H1 (cell line): ENCODE measurements at regions not wholly inside any gene's neighbourhood (a gene's known extent, or its start where the extent isn't known, plus 50 kb on each side); places are given as distances from the start of the nearest gene placed in this dataset.

Source experiments
- CTCF ChIA-PET: fragments of 300-600 bp; sonication (Branson Sonifier 250); formaldehyde crosslinking; loops from one replicate; lab custom pipeline; 2021; ENCODE audit not compliant: partially characterized antibody; lab: Charles Lee
- POLR2A ChIA-PET: fragments of 300-600 bp; sonication (Branson Sonifier 250); formaldehyde crosslinking; loops from one replicate; lab custom pipeline; 2021; ENCODE audit warnings: inconsistent platforms; ENCODE audit not compliant: partially characterized antibody; lab: Charles Lee
- DNase-seq, 2 experiments: peaks; one replicate each; pipeline versions ENCODE4 v3.0.0 to v3.0.0-alpha.2; 2010 to 2022; ENCODE audit warnings: low spot score in 2 of 2, low read depth in 1 of 2, mixed read lengths in 1 of 2
- FAIRE-seq: peaks from 2 replicates; lab custom pipeline; 2011; peaks lifted over from hg19 to GRCh38; lab: Jason Lieb, UNC
- H2AFZ ChIP-seq: 2 replicates; pipeline ENCODE4 v1.8.1; 2012; ENCODE audit warnings: low read length, inconsistent platforms
- H2AK5ac ChIP-seq: 2 replicates; pipeline ENCODE4 v1.6.1; 2013; ENCODE audit warnings: low read depth, low read length
- H2BK120ac ChIP-seq: replicated peaks from 2 replicates; pipeline ENCODE3; 2013; ENCODE audit warnings: low read depth, low read length, inconsistent platforms
- H2BK12ac ChIP-seq: 2 replicates; pipeline ENCODE4 v1.6.1; 2013; ENCODE audit warnings: low read depth, low read length
- H2BK15ac ChIP-seq: 2 replicates; pipeline ENCODE4 v1.6.1; 2013; ENCODE audit warnings: low read length
- H2BK20ac ChIP-seq: 2 replicates; pipeline ENCODE4 v1.6.1; 2013; ENCODE audit warnings: low read length
- H2BK5ac ChIP-seq: 2 replicates; pipeline ENCODE4 v1.6.1; 2013; ENCODE audit warnings: low read depth, low read length
- H3K14ac ChIP-seq: 2 replicates; pipeline ENCODE4 v1.6.1; 2013; ENCODE audit warnings: inconsistent platforms; ENCODE audit not compliant: insufficient read length
- H3K18ac ChIP-seq: 2 replicates; pipeline ENCODE4 v1.6.1; 2013; ENCODE audit warnings: low read length; ENCODE audit errors: extremely low read depth
- H3K23ac ChIP-seq: 2 replicates; pipeline ENCODE4 v1.6.1; 2013; ENCODE audit warnings: inconsistent platforms; ENCODE audit not compliant: insufficient read length
- H3K23me2 ChIP-seq: 2 replicates; pipeline ENCODE4 v1.6.1; 2013; ENCODE audit warnings: low read depth, low read length
- H3K27ac ChIP-seq: 2 replicates; pipeline ENCODE4 v1.6.1; 2011; ENCODE audit warnings: low read depth, low read length, inconsistent platforms
- H3K27me3 ChIP-seq, 4 experiments: replicated peaks in 1 of 4; 1 replicate in 1 of 4; 2 replicates in 3 of 4; pipeline versions ENCODE4 v1.6.1 to v1.8.1; 2011 to 2013; ENCODE audit warnings: low read length in 3 of 4, mild to moderate bottlenecking in 3 of 4, inconsistent platforms in 2 of 4, mixed read lengths in 2 of 4, moderate library complexity in 1 of 4; ENCODE audit not compliant: control insufficient read depth in 3 of 4, insufficient read depth in 3 of 4; ENCODE audit errors: extremely low read depth in 1 of 4
- H3K36me3 ChIP-seq, 4 experiments: 2 replicates each; pipeline versions ENCODE4 v1.6.1 to v1.8.1; 2011 to 2013; ENCODE audit warnings: mild to moderate bottlenecking in 4 of 4, low read length in 3 of 4, moderate library complexity in 2 of 4, control low read depth in 1 of 4, inconsistent platforms in 1 of 4; ENCODE audit not compliant: insufficient read depth in 4 of 4, control insufficient read depth in 2 of 4
- H3K4ac ChIP-seq: replicated peaks from 2 replicates; pipeline ENCODE3; 2013; ENCODE audit warnings: low read length, low read depth, mixed read lengths, inconsistent platforms; ENCODE audit not compliant: insufficient read length
- H3K4me1 ChIP-seq, 4 experiments: replicated peaks in 1 of 4; 1 replicate in 1 of 4; 2 replicates in 3 of 4; pipeline versions ENCODE4 v1.6.1 to v1.8.1; 2011 to 2013; ENCODE audit warnings: low read length in 3 of 4, inconsistent platforms in 2 of 4, mixed read lengths in 1 of 4; ENCODE audit not compliant: insufficient read depth in 4 of 4, control insufficient read depth in 3 of 4
- H3K4me2 ChIP-seq, 2 experiments: 2 replicates each; pipeline versions ENCODE4 v1.6.1 to v1.8.1; 2011 to 2013; ENCODE audit warnings: low read depth in 2 of 2, low read length in 2 of 2, control low read depth in 1 of 2, inconsistent platforms in 1 of 2, mild to moderate bottlenecking in 1 of 2; ENCODE audit not compliant: insufficient read depth in 1 of 2
- H3K4me3 ChIP-seq, 4 experiments: fragments of 200-600, 300-600 bp in 1 of 4; sonication (generic), shearing (Covaris generic), sonication (Bioruptor Twin) in 1 of 4; 2 replicates each; pipeline versions ENCODE4 v1.5.1 to v1.8.1; 2011 to 2016; ENCODE audit warnings: low read length in 4 of 4, low read depth in 3 of 4, control low read depth in 2 of 4, inconsistent platforms in 2 of 4, mild to moderate bottlenecking in 2 of 4, mixed read lengths in 1 of 4, moderate library complexity in 1 of 4; ENCODE audit not compliant: insufficient read depth in 2 of 4; ENCODE audit errors: extremely low read depth in 1 of 4
- H3K56ac ChIP-seq: replicated peaks from 2 replicates; pipeline ENCODE3; 2013; ENCODE audit warnings: low read depth, mild to moderate bottlenecking, mixed read lengths, low read length, inconsistent platforms; ENCODE audit not compliant: insufficient read length
- H3K79me1 ChIP-seq: 2 replicates; pipeline ENCODE4 v1.6.1; 2013; ENCODE audit warnings: low read depth, low read length, control low read depth
- H3K79me2 ChIP-seq, 2 experiments: 2 replicates each; pipeline versions ENCODE4 v1.6.1 to v1.8.1; 2012 to 2013; ENCODE audit warnings: low read length in 2 of 2, mild to moderate bottlenecking in 2 of 2, inconsistent platforms in 1 of 2; ENCODE audit not compliant: insufficient read depth in 2 of 2, control insufficient read depth in 1 of 2
- H3K9ac ChIP-seq, 4 experiments: replicated peaks in 1 of 4; 1 replicate in 1 of 4; 2 replicates in 3 of 4; pipeline versions ENCODE4 v1.6.1 to v1.8.1; 2011 to 2013; ENCODE audit warnings: low read depth in 3 of 4, low read length in 3 of 4, control low read depth in 2 of 4, mild to moderate bottlenecking in 2 of 4, moderate library complexity in 2 of 4, inconsistent platforms in 1 of 4; ENCODE audit errors: extremely low read depth in 1 of 4
- H3K9me3 ChIP-seq, 2 experiments: 2 replicates each; pipeline versions ENCODE4 v1.6.1 to v1.8.1; 2012 to 2013; ENCODE audit warnings: mild to moderate bottlenecking in 2 of 2, moderate library complexity in 2 of 2, control low read depth in 1 of 2, inconsistent platforms in 1 of 2, low read depth in 1 of 2, low read length in 1 of 2, mixed read lengths in 1 of 2; ENCODE audit not compliant: insufficient read depth in 2 of 2
- H4K20me1 ChIP-seq, 2 experiments: replicated peaks in 1 of 2; 2 replicates each; pipeline versions ENCODE3 to v1.8.1; 2011 to 2013; ENCODE audit warnings: inconsistent platforms in 2 of 2, low read length in 2 of 2, mild to moderate bottlenecking in 1 of 2; ENCODE audit not compliant: insufficient read depth in 2 of 2, control insufficient read depth in 1 of 2
- H4K5ac ChIP-seq: 2 replicates; pipeline ENCODE4 v1.6.1; 2013; ENCODE audit warnings: low read length, low read depth, mixed read lengths, inconsistent platforms; ENCODE audit not compliant: insufficient read length
- H4K8ac ChIP-seq: 2 replicates; pipeline ENCODE4 v1.8.0; 2013; ENCODE audit warnings: mild to moderate bottlenecking, moderate library complexity, low read length, inconsistent platforms; ENCODE audit not compliant: insufficient read depth; ENCODE audit errors: extremely low read depth
- H4K91ac ChIP-seq: replicated peaks from 2 replicates; pipeline ENCODE3; 2013; ENCODE audit warnings: low read length, mixed read lengths, inconsistent platforms; ENCODE audit not compliant: insufficient read length
- CTCF ChIP-seq, 3 experiments: IDR thresholded peaks; 1 replicate in 2 of 3; 2 replicates in 1 of 3; pipeline versions ENCODE4 v1.5.1 to v1.6.1; 2011; ENCODE audit warnings: low read length in 3 of 3, mild to moderate bottlenecking in 3 of 3, inconsistent platforms in 2 of 3, low read depth in 1 of 3, moderate library complexity in 1 of 3; ENCODE audit not compliant: insufficient read depth in 1 of 3; ENCODE audit errors: control extremely low read depth in 1 of 3
- JUND ChIP-seq: IDR thresholded peaks from 2 replicates; pipeline ENCODE4 v1.6.1; 2011; ENCODE audit warnings: mild to moderate bottlenecking, improper control_type of control experiment, low read length
- MAFK ChIP-seq: IDR thresholded peaks from 2 replicates; pipeline ENCODE4 v1.6.1; 2012; ENCODE audit warnings: low read depth, mild to moderate bottlenecking, improper control_type of control experiment, low read length
- SAP30 ChIP-seq: fragments of 300-600 bp; sonication (generic); IDR thresholded peaks from 2 replicates; pipeline ENCODE4 v1.7.1; 2012; ENCODE audit warnings: low read length, moderate library complexity, mild to moderate bottlenecking, inconsistent platforms; ENCODE audit not compliant: insufficient read depth, insufficient replicate concordance
- TBP ChIP-seq: IDR thresholded peaks from 2 replicates; pipeline ENCODE4 v1.6.1; 2011; ENCODE audit warnings: low read depth, low read length, improper control_type of control experiment
- WGBS, 2 experiments: shearing (Covaris generic) in 1 of 2; methylation state at CpG; one replicate each; pipeline versions ENCODE4 v1.1.6 to v1.1.7; 2013 to 2015; ENCODE audit warnings: low lambda C conversion rate in 2 of 2, mixed read lengths in 2 of 2, inconsistent platforms in 1 of 2, low coverage in 1 of 2, missing lambda C conversion rate in 1 of 2; ENCODE audit not compliant: insufficient replicate concordance in 2 of 2, insufficient coverage in 1 of 2, insufficient read length in 1 of 2; ENCODE audit errors: extremely low coverage in 1 of 2, missing lambda C conversion rate in 1 of 2; 5-methylcytosine and 5-hydroxymethylcytosine counted together

- H3K4ac ChIP-seq = no peak overlapping the region
- H3K27ac ChIP-seq = no peak overlapping the region
- 94% methylated on average over 2 of the region's 2 CpGs; no CpG with 5 or more reads in 1 of the 2 experiments for WGBS, 2 experiments
- no peak for DNase-seq
- H3K79me2 ChIP-seq = no peaks in the 10 kb centered on the region
- H3K9me3 ChIP-seq = no peaks in the 10 kb centered on the region
- POLR2A ChIA-PET = no interaction called here
- no peak overlapping the region for H3K14ac ChIP-seq
- no peak overlapping the region for H4K8ac ChIP-seq
- H2BK15ac ChIP-seq = no peak overlapping the region
- no peak overlapping the region for H3K9ac ChIP-seq
- no peaks in the 10 kb centered on the region for H3K4me1 ChIP-seq
- no peak overlapping the region for H2AFZ ChIP-seq
- no peak for FAIRE-seq
- H3K27me3 ChIP-seq = no peaks in the 10 kb centered on the region
- H3K36me3 ChIP-seq = no peaks in the 10 kb centered on the region
- H2BK12ac ChIP-seq = no peak overlapping the region
- H2BK120ac ChIP-seq = no peak overlapping the region
- no peak overlapping the region for H3K18ac ChIP-seq
- no peak overlapping the region for H2BK5ac ChIP-seq
- no peak for TF ChIP-seq MAFK
- no peak for TF ChIP-seq SAP30
- TF ChIP-seq JUND = no peak
- no peak for TF ChIP-seq CTCF (IDR thresholded peaks at IDR 0.05; ENCODE audit: control extremely low read depth in 1 of 3, insufficient read depth in 1 of 3, low read depth in 1 of 3, low read length in 3 of 3)
- no peak for TF ChIP-seq TBP
- TF ChIP-seq, all 59 proteins: peak for 0
- no peak overlapping the region for H3K4me2 ChIP-seq
- H2BK20ac ChIP-seq = no peak overlapping the region
- H4K20me1 ChIP-seq = no peaks in the 10 kb centered on the region
- H2AK5ac ChIP-seq = no peak overlapping the region
- H3K4me3 ChIP-seq = no peak overlapping the region
- H3K56ac ChIP-seq = no peak overlapping the region
- H4K91ac ChIP-seq = no peak overlapping the region
- H3K79me1 ChIP-seq = no peaks in the 10 kb centered on the region
- no peak overlapping the region for H3K23ac ChIP-seq
- no peak overlapping the region for H4K5ac ChIP-seq
- CTCF ChIA-PET = no interaction called here
- peaks cover 2% of the 10 kb centered on the region; the same call in 1 of the 2 replicates for H3K23me2 ChIP-seq
Measured at GRCh38 chr4:96154676-96155075, 314.8 kb downstream of the PDHA2 start.
